HS-27A (cell line): ENCODE measurements at regions not wholly inside any gene's neighbourhood (a gene's known extent, or its start where the extent isn't known, plus 50 kb on each side); places are given as distances from the start of the nearest gene placed in this dataset.
"Not testable (repeated sequence)": the region's sequence is repeated elsewhere in the genome, so short reads cannot be mapped to it uniquely, and the experiment has no call there.

Experiments used
- DNase-seq: peaks from one replicate; pipeline ENCODE4 v3.0.0-alpha.2; 2012; ENCODE audit warnings: low read depth, missing footprints

DNA sequence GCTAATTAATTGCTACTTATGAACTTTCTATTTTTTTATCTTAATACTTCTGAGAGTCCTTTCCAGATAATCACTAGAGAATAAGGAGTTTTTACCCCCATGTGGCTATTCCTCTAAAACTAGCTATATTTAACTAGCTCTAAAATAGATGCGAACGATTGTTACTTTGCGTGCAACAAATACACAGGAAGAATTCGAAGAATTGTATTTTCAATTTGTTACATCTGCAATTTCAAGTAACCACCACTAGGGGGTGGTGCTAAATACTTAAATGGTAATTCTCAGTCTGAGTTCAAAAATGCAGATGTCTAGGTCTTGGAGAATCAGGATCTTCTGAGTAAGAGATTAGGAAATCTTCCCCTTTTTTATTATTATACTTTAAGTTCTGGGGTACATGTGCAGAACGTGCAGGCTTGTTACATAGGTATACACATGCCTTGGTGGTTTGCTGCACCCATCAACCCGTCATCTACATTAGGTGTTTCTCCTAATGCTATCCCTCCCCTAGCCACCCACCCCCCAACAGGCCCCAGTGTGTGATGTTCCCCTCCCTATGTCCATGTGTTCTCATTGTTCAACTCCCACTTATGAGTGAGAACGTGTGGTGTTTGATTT is 80.9 kb upstream of the KIF2A start:
- DNase-seq: not testable (repeated sequence)

DNA sequence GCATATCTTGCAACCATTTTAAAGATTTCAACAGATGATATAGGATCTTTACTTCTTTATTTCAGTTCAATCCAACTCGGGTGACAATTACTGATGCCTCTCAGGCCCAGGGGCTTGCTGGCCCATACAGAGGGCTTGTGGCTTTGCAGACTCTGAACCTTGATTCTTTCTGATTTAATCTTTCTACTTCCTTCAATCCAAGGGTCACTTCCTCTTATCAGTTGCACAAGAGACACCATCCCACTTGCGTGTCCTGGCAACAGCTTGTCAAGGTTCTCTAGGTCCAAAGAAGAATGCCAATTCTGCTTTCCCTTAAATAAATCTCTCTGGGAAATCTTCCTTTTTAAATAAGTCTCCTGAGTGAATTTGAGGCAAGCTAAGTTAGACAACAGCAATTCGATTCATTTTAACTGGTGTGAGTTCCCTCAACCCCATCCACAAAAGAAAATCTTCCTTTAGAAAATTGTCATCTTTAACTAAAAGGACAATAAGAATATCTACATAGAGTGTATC is 75.1 kb upstream of the KIF2A start:
- DNase-seq: not testable (repeated sequence)

DNA sequence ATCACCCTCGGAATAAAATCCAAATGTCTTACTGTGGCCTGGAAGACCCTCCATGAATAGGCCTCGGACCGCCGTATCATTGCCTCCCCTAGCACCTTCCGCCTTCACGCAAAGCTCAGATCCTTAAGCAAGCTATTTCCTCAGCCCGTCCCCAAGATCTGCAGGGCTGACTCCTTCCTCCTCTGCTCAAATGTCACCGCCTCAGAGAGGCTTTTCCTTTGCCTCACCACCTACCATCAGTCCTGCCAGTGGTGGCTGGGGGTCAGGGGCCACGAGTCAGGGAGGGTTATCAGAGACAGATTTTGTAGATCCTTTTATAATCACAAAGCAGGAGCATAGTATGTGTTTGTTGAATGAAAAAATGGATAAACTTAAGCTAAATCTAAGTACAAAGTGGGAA is 74.4 kb upstream of the KIF2A start:
- DNase-seq: no peak

DNA sequence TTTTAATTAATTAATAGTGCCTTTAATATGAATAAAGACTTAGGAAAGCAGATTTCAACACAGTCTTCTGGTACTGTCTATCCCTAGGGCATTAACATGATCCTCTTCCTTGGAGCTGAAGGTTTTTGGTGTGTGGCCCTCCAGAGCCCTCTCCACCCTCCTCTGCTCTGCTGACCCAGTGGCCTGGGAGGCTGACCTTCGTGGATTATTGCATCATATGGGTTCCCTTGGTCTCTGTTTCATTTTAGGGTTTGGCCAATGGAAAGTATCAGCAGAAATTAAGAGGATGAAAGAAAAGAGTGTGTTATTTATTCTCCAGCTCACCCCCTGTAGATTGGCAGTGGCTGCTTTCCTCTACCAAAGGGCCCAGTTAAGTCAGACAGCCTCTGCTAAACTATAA is 73.8 kb upstream of the KIF2A start:
- not testable (repeated sequence) for DNase-seq

DNA sequence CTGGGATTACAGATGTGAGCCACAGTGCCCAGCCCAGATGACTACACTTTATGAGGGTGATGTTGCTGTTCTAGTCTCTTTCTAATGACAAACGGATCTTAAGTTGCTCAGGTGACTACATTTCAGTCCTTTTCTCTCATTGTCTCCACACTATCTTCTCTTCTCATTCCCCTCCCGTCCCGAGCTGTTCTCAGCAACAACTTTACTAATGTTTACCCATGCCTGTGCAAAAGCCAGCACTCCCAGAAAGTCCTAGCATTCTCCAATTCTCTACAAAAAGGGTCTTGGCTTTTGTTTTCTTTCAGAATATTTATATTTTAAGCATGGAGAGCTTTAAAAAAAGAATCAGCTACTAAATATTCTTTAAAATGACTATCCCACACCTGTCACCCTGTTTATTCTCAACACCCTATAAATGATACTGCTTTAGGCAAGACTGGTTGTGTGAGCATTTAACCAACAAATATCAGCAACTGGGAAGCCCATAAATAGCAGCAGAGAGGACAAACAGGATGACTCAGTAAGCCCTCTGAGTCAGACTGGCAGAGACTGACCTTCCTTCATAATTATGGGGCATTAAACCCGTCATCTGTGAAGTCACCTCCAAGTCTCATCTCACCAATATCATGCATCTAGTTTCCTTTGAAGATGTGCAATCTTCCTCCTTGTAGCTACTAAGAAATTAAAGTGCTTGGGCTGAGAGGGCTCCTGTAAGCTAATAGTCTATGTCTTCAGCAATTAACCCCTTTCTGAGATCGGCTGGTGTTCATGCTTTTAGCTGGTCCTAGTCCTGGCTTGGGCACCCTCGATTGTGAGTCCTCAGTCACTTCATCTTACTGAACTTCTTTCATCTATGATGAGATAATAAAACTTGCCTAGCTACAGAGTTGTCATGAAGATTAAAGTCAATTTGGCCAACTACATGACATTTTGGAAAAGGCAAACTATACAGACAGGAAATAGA is 72.6 kb upstream of the KIF2A start:
- not testable (repeated sequence) for DNase-seq

DNA sequence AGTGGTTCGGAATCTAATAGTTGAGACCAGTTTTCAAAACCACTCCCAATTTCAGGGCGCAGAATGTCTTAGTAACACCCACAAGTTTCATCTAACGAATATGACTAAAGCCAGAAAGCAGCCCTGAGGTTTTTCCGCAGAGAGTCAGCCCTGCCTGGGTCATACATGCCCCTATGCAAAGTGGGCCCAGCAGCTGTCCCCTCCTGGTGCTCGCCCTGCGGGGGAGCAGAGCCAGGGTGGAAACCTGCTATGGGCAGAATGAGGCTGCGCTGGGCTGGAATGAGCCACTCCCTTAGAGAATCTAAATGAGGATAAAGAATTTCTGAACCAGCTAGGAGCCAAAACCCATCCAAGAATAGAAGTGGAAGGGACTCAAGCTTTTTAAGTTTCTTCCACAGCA is 69.4 kb upstream of the KIF2A start:
- not testable (repeated sequence) for DNase-seq

DNA sequence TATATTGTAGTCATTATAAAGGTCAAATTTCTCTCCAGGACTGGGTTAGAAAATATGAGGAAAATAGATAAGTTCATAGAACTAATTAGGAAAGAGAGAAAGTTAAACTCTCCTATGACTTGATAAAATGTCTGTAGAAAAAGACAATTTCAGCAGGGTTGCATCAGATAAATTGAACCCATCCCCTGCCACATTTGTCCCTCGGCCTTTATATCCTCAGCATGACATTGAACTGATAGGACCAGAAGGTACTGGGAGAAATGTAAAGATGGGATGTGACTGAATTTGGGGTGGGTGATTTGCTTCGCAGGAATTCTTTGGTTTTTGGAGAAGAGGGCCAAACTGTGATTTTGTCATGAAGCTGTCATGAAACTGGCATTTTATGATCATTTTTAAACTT is 68.1 kb upstream of the KIF2A start:
- DNase-seq: not testable (repeated sequence)

DNA sequence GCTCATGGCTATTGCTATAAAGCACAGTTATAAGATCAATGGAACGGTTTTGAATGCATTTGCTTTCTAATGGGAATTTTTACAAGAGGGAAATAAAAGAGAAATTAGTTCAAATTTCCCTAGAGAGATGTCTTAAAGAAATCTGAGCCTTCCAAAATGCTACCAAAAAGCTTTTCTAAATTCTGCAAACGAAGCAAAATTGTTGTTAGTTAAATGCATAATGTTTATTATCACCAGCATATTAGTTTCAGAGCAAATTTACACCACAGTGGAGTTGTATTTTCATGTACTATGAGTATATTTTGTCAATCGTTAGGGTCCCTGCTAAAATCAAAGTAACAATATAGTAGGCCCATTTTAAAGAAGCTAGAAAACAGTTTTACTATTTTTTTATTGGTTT is 67.4 kb upstream of the KIF2A start:
- not testable (repeated sequence) for DNase-seq

DNA sequence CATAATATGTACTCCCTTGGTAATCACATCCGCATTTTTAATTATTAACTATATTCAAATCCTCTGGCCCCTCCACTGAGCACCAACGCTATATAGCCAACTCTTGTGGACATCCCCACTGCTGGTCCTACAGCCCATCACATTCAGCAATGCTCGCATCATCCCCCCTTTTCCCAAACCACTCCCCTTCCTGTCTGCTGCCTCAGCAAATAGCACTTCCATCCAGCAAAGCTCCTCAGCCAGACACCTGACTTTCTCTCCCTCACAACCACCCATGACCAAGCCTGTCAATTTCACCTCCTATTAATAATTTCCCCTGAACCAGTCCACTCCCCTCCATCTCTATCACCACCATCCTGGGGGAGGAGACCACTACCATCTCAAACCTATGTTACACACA is 65.5 kb upstream of the KIF2A start:
- not testable (repeated sequence) for DNase-seq

DNA sequence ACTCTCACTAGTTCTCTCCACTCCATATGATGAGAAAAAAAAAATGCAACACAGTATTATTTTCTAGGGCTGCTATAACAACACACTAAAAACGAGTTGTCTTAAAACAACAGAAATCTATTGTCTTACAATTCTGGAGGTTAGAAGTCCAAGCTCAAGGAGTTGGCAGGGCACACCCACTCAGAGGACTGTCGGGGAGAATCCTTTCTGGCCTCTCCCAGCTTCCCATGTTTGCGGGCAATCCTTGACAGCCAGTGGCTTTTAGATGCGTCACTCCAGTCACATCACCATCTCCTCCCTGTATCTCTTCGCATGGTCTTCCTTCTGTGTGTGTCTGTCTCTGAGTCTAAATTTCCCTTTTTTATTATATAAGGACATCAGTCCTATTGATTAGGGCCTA is 64.0 kb upstream of the KIF2A start:
- DNase-seq: not testable (repeated sequence)

DNA sequence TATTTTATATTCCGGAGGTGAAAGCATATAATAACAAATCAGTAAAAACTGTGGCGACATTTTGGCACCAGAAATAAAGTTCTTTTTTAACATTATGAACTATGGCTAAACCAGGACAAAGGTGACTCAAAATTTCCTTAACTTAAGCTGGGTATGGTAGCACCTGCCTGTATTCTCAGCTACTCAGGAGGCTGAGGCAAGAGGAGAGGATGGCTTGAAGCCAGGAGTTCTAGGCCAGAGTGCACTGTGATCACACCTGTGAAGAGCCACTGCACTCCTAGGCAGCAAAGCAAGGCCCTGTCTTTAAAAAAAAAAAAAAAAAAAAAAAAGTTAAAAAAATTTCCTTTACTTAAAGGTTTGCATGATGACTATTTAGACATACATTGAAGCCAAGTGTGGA is 63.0 kb upstream of the KIF2A start:
- not testable (repeated sequence) for DNase-seq

DNA sequence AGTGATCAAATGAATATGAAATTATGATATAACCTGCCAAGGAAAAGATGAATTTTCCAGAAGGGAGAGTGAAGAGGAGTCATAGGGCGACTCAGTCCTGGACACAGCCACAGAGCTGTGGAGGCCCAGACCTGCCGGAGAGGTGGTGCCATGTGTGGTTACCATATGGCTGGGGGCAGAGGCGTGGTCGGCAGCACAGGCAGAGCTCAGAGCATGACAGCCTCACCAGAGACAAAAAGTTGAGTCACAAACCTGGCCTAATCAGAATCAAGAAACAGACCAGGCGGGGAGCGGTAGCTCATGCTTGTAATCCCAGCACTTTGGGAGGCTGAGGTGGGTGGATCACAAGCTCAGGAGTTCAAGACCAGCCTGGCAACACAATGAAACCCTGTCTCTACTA is 57.8 kb upstream of the KIF2A start:
- DNase-seq: not testable (repeated sequence)

DNA sequence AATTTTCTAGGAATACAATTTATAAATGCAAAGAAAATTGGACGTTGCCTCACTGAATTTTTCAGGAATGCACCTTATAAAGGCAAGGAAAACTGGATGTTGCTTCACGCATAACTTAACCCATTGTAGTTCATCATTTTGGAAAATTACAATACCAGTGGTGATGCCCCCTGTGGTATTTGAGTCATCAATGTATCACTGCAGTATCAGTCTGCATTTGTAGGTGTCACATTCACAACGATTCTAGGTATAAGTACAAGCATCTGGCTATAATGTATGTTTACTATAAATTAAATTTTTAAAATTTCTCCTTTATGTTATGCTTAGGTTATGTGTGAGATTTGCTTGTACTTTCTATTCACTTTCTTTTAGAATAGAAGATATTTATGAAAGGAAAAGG is 55.9 kb upstream of the KIF2A start:
- not testable (repeated sequence) for DNase-seq

DNA sequence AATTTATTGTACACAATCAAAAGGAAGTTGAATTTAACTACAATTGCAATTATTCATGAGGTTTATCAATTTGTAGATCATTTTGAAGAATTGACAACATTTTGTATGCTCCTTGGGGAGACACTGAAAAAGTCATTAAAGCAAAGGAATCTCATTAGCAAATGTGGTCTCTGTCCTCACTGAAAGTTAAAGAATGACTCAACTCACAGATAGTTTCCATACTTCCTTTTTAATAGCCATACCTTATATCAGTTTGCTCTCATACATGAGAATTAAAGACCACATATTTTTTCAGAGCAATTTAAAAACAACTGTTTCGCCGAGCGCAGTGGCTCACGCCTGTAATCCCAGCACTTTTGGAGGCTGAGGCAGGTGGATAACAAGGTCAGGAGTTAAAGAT is 55.1 kb upstream of the KIF2A start:
- not testable (repeated sequence) for DNase-seq

DNA sequence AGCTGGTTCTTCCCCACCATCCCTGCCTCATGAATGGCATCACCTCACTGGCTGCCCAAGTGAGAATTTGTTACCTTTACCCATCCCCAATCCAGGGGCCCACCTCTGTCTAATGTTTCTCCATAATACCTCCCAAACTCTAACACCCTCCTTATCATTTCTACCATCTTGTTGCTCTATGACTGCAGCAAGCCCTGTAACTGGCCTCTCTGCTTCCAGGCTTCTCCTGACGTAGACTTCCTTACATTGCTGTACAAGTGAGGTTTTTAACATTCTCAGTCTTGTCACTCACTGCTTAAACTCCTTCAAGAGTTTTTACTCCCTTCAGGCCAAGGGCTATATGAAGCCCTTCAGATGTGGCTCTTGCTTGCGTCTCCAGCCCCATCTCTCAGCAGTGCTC is 53.5 kb upstream of the KIF2A start:
- DNase-seq: not testable (repeated sequence)

DNA sequence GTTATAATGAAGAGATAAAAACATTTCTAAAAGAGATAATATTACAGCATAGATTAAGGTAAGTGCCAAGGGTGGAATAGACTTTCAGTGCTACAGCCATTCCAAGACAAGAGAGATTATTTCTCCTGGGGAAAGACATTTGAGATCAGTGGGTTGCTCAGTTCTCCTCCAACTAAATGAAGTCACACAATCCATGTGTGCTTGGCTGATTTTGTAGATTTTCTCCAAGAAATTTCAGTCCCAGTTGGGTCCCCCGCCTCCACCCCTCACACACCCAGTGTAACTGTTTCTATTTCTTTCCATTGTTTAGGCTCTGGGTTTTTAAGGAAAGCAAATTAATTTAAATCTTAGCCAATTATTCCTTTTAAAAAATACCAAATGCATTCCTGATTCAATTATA is 50.5 kb upstream of the KIF2A start:
- DNase-seq: not testable (repeated sequence)

DNA sequence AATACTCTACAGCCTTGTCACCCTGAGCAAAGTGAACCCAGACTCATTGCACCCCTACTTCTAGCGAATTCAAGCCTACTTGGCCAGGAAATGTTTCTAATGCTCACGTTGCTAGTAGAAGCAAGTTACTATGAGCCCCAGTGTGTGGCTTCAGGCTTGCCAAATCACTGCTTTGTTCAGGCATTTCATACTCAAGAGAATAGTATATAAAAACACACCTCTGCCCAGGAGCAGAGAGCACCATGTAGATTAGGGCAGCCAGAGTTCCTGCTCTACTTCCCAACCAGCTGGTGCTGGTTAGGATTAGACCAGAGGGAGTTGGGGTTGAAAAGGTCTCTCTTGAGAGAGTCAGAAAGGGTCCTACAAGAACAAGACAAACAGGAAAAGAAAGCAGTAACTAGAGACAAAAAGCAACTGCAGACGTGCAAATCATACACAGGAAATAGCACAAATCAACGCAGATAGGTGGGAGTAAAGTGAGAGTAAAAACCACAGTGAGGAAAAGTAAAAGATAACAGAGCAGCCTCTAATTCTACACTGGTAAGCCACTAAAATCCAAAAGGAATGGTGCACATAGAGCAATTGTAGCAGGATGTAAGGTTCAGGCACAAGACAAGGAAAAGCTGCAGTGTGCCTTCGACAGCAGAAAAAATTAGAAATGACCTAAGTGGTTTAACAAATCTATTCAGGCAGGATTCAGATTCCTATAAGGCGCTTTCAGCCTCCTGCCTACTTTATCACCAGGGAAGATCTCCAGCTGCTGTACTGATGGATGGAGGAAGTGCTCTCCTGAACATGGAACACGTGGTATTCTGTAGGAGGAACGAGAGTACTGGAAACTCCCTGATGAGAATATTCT is 49.6 kb upstream of the KIF2A start:
- no peak for DNase-seq
